Prostate gland (tissue), 2 donors: ENCODE measurements at regions not wholly inside any gene's neighbourhood (a gene's known extent, or its start where the extent isn't known, plus 50 kb on each side); places are given as distances from the start of the nearest gene placed in this dataset.

ENCODE experiments used
- DNase-seq: peaks from one replicate; pipeline ENCODE4 v3.0.0-alpha.2; 2019; ENCODE audit warnings: low spot score
- H3K27ac ChIP-seq, 2 donors: fragments of 200-600 bp; sonication (generic); 2 replicates each; pipeline ENCODE4 v1.5.1; 2017 to 2019
- H3K27me3 ChIP-seq: fragments of 200-600 bp; sonication (generic); replicated peaks from 2 replicates; pipeline ENCODE4 v1.5.1; 2019; ENCODE audit not compliant: insufficient read depth
- H3K36me3 ChIP-seq, 2 donors: fragments of 200-600 bp; sonication (generic); 1 replicate in 1 of 2; 2 replicates in 1 of 2; pipeline versions ENCODE4 v1.5.1 to v1.8.1; 2017 to 2019
- H3K4me1 ChIP-seq: fragments of 200-600 bp; sonication (generic); replicated peaks from 2 replicates; pipeline ENCODE4 v1.5.1; 2019
- H3K4me3 ChIP-seq, 2 donors: fragments of 200-600 bp; sonication (generic); 2 replicates each; pipeline ENCODE4 v1.5.1; 2017 to 2019
- H3K9me3 ChIP-seq: fragments of 200-600 bp; sonication (generic); 2 replicates; pipeline ENCODE4 v1.5.1; 2017
- CTCF ChIP-seq, 4 experiments: fragments of 200-600 bp in 2 of 4; fragments of 450-650 bp in 2 of 4; sonication (generic) in 2 of 4; IDR thresholded peaks; 1 replicate in 3 of 4; 2 replicates in 1 of 4; pipeline ENCODE4 v1.5.1; 2016 to 2019; ENCODE audit warnings: antibody characterized with exemption in 4 of 4, mild to moderate bottlenecking in 2 of 4, moderate library complexity in 2 of 4
- POLR2A ChIP-seq: fragments of 450-650 bp; IDR thresholded peaks from one replicate; pipeline ENCODE4 v1.6.1; 2016; ENCODE audit warnings: antibody characterized with exemption, mild to moderate bottlenecking
- POLR2AphosphoS5 ChIP-seq: sonication (generic); formaldehyde crosslinking; IDR thresholded peaks from one replicate; pipeline ENCODE4 v1.6.1; 2017; ENCODE audit warnings: antibody characterized with exemption
- WGBS: methylation state at CpG from one replicate; pipeline ENCODE4 v1.1.5; 2018; 5-methylcytosine and 5-hydroxymethylcytosine counted together
- intact Hi-C: fragments of 100-400 bp; cut with DNase I; formaldehyde crosslinking; loops from one replicate; pipeline ENCODE4 v1.14.2; 2022

DNA sequence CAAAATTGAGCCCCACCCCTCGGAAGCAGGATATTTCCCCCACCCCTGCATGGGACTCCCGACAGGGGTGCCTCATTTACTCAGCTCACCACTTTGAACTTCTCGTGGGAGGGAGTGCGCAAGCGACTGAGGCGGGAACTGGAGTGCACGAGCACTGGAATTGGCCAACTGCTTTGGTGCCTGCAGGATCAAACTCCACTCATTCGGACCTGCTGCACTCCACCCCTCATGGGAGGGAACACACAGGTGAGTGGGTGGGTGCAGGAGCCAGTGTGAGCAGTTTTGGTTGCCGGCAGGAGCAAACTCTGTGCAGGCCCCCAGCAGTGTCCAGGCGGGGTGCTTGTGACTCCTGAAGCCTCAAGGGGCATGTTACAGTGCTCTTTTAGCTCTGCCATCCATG is 301.2 kb downstream of the TUSC1 start:
- intact Hi-C loops: no loop called here
- no peaks in the 10 kb centered on the region for H3K9me3 ChIP-seq
- DNase-seq: no peak
- no peaks in the 10 kb centered on the region for H3K36me3 ChIP-seq
- H3K27me3 ChIP-seq: no peaks in the 10 kb centered on the region
- TF ChIP-seq POLR2AphosphoS5 (no peak), POLR2A (no peak), CTCF (IDR thresholded peaks at IDR 0.05) (no peak)
- no peak overlapping the region for H3K27ac ChIP-seq
- 87% methylated on average over 10 of the region's 10 CpGs for WGBS
- no peak overlapping the region for H3K4me3 ChIP-seq
- H3K4me1 ChIP-seq: no peaks in the 10 kb centered on the region

GRCh38 chr9:25374281-25374680 is 304.0 kb downstream of the TUSC1 start:
- Histone ChIP-seq H3K9me3 (no peaks in the 10 kb centered on the region), H3K4me1 (no peaks in the 10 kb centered on the region)
- WGBS: 77% methylated on average over 1 of the region's 1 CpG

GRCh38 chr9:25366906-25367305 is 311.3 kb downstream of the TUSC1 start:
- Histone ChIP-seq H3K4me1 (no peaks in the 10 kb centered on the region), H3K4me3 (no peak overlapping the region), H3K36me3 (no peaks in the 10 kb centered on the region), H3K27ac (no peak overlapping the region), H3K9me3 (no peaks in the 10 kb centered on the region), H3K27me3 (no peaks in the 10 kb centered on the region)
- no peak for DNase-seq
- TF ChIP-seq CTCF (IDR thresholded peaks at IDR 0.05) (no peak), POLR2AphosphoS5 (no peak), POLR2A (no peak)
- intact Hi-C loops: no loop called here
- 56% methylated on average over 1 of the region's 1 CpG for WGBS

More at GRCh38 chr9:25374281-25374680, 304.0 kb downstream of the TUSC1 start:
- no peak for TF ChIP-seq CTCF (IDR thresholded peaks at IDR 0.05)
- TF ChIP-seq POLR2A: no peak
- no peak for TF ChIP-seq POLR2AphosphoS5
- intact Hi-C loops: no loop called here
- Histone ChIP-seq H3K36me3 (no peaks in the 10 kb centered on the region), H3K27me3 (no peaks in the 10 kb centered on the region), H3K27ac (no peak overlapping the region), H3K4me3 (no peak overlapping the region)
- DNase-seq: no peak

- Histone ChIP-seq H3K4me1 (no peaks in the 10 kb centered on the region), H3K9me3 (no peaks in the 10 kb centered on the region), H3K27me3 (no peaks in the 10 kb centered on the region), H3K27ac (no peak overlapping the region), H3K4me3 (no peak overlapping the region), H3K36me3 (no peaks in the 10 kb centered on the region)
- no peak for TF ChIP-seq POLR2A
- no peak for TF ChIP-seq POLR2AphosphoS5
- TF ChIP-seq CTCF (IDR thresholded peaks at IDR 0.05): no peak
- no peak for DNase-seq
- WGBS: 50% methylated on average over 1 of the region's 1 CpG
- intact Hi-C loops: no loop called here
Observed at GRCh38 chr9:25353783-25354182, 324.5 kb downstream of the TUSC1 start.

DNA sequence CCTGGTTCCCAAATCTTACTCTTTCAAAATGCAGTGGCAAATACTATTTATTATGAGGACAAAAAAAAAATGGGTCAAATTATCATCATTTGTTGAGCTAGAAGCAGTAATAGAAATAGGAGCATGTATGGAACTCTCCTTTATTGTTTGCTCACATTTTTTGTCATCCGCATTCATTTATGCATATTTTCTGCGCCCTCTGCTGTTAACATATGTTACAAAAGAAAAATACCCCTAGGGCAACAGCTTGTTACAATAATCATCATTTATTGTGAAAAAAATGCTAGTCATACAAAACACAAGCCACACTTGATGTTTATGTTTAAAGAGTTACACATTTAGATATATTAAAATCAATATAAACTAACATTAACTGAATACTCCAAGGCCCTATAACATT is 328.2 kb downstream of the TUSC1 start:
- H3K4me1 ChIP-seq: no peaks in the 10 kb centered on the region
- no peak for DNase-seq
- 84% methylated on average over 2 of the region's 2 CpGs for WGBS
- H3K27ac ChIP-seq: no peak overlapping the region
- H3K4me3 ChIP-seq: no peak overlapping the region
- no peaks in the 10 kb centered on the region for H3K36me3 ChIP-seq
- no peaks in the 10 kb centered on the region for H3K9me3 ChIP-seq
- H3K27me3 ChIP-seq: no peaks in the 10 kb centered on the region
- intact Hi-C loops: no loop called here
- no peak for TF ChIP-seq POLR2AphosphoS5
- no peak for TF ChIP-seq CTCF (IDR thresholded peaks at IDR 0.05)
- no peak for TF ChIP-seq POLR2A
